ENCODE measurements at regions not wholly inside any gene's neighbourhood (a gene's known extent, or its start where the extent isn't known, plus 50 kb on each side); places are given as distances from the start of the nearest gene placed in this dataset.

GRCh38 chr5:39498278-39498952 lies 73.6 kb upstream of the DAB2 start:
- intact Hi-C loops (cut with DNase I): no loop called here
- DNase-seq: no peak
- ATAC-seq (ENCODE audit: poor library complexity): no peak

- intact Hi-C loops (cut with DNase I): no loop called here
- no peak for ATAC-seq (ENCODE audit: poor library complexity)
- no peak for DNase-seq
These were observed 72.5 kb upstream of the DAB2 start for GRCh38 chr5:39497322-39497721.

- peak; percentile 56 for ATAC-seq (ENCODE audit: poor library complexity)
These were observed 70.4 kb upstream of the DAB2 start for GRCh38 chr5:39495227-39495626.

GRCh38 chr5:39494534-39494933 lies 69.8 kb upstream of the DAB2 start:
- ATAC-seq (ENCODE audit: poor library complexity) (no peak), DNase-seq (no peak)
- intact Hi-C loops (cut with DNase I): no loop called here

More at GRCh38 chr5:39495227-39495626, 70.4 kb upstream of the DAB2 start:
- intact Hi-C loops (cut with DNase I): no loop called here
- no peak for DNase-seq

GRCh38 chr5:39494107-39494510 lies 69.3 kb upstream of the DAB2 start:
- intact Hi-C loops (cut with DNase I): no loop called here
- ATAC-seq (ENCODE audit: poor library complexity) (peak; percentile 74), DNase-seq (no peak)

GRCh38 chr5:39491210-39491609 lies 66.4 kb upstream of the DAB2 start:
- ATAC-seq (ENCODE audit: poor library complexity) (no peak), DNase-seq (no peak)
- intact Hi-C loops (cut with DNase I): no loop called here

- intact Hi-C loops (cut with DNase I): no loop called here
- no peak for ATAC-seq (ENCODE audit: poor library complexity)
- DNase-seq: no peak
These were observed 64.5 kb upstream of the DAB2 start for GRCh38 chr5:39489263-39489662.

- ATAC-seq (ENCODE audit: poor library complexity) (no peak), DNase-seq (no peak)
- intact Hi-C loops (cut with DNase I): no loop called here
These were observed 62.0 kb upstream of the DAB2 start for GRCh38 chr5:39486790-39487189.

GRCh38 chr5:39486361-39486760 lies 61.6 kb upstream of the DAB2 start:
- ATAC-seq (ENCODE audit: poor library complexity): no peak
- DNase-seq: no peak
- intact Hi-C loops (cut with DNase I): no loop called here

GRCh38 chr5:39485079-39485478 lies 60.3 kb upstream of the DAB2 start:
- intact Hi-C loops (cut with DNase I): no loop called here
- DNase-seq: no peak
- no peak for ATAC-seq (ENCODE audit: poor library complexity)

GRCh38 chr5:39484673-39485072 lies 59.9 kb upstream of the DAB2 start:
- ATAC-seq (ENCODE audit: poor library complexity) (no peak), DNase-seq (no peak)
- intact Hi-C loops (cut with DNase I): no loop called here

GRCh38 chr5:39482098-39482497 lies 57.3 kb upstream of the DAB2 start:
- intact Hi-C loops (cut with DNase I): no loop called here
- DNase-seq (no peak), ATAC-seq (ENCODE audit: poor library complexity) (no peak)

- ATAC-seq (ENCODE audit: poor library complexity) (no peak), DNase-seq (no peak)
- intact Hi-C loops (cut with DNase I): no loop called here
These were observed 54.8 kb upstream of the DAB2 start for GRCh38 chr5:39479537-39479936.

GRCh38 chr5:39478863-39479262 lies 54.1 kb upstream of the DAB2 start:
- ATAC-seq (ENCODE audit: poor library complexity) (no peak), DNase-seq (no peak)
- intact Hi-C loops (cut with DNase I): no loop called here

- DNase-seq (no peak), ATAC-seq (ENCODE audit: poor library complexity) (no peak)
- intact Hi-C loops (cut with DNase I): no loop called here
These were observed 52.1 kb upstream of the DAB2 start for GRCh38 chr5:39476843-39477220.

GRCh38 chr5:39475881-39476842 lies 51.4 kb upstream of the DAB2 start:
- no peak for DNase-seq
- intact Hi-C loops (cut with DNase I): no loop called here
- ATAC-seq (ENCODE audit: poor library complexity): no peak

GRCh38 chr5:39475159-39475571 lies 50.4 kb upstream of the DAB2 start:
- ATAC-seq (ENCODE audit: poor library complexity) (peak; percentile 69), DNase-seq (no peak)
- intact Hi-C loops (cut with DNase I): no loop called here
